Tibial nerve (tissue), 4 donors: ENCODE measurements at regions not wholly inside any gene's neighbourhood (a gene's known extent, or its start where the extent isn't known, plus 50 kb on each side); places are given as distances from the start of the nearest gene placed in this dataset.

Experiments used
- EP300 ChIP-seq, 2 donors: sonication (generic); formaldehyde crosslinking; IDR thresholded peaks; one replicate each; pipeline ENCODE4 v1.6.1; 2017; ENCODE audit warnings: antibody characterized with exemption in 2 of 2, mild to moderate bottlenecking in 1 of 2
- POLR2A ChIP-seq, 2 donors: fragments of 450-650 bp; IDR thresholded peaks; one replicate each; pipeline ENCODE4 v1.6.1; 2017; ENCODE audit warnings: antibody characterized with exemption in 2 of 2, mild to moderate bottlenecking in 2 of 2, moderate library complexity in 2 of 2
- TF ChIP-seq, protein P1 (sequence below), 5 experiments: fragments of 200-600 bp in 3 of 5; fragments of 450-650 bp in 2 of 5; sonication (generic) in 3 of 5; IDR thresholded peaks; one replicate each; pipeline ENCODE4 v1.5.1; 2016 to 2019; ENCODE audit warnings: antibody characterized with exemption in 5 of 5, mild to moderate bottlenecking in 3 of 5, moderate library complexity in 2 of 5

DNA sequence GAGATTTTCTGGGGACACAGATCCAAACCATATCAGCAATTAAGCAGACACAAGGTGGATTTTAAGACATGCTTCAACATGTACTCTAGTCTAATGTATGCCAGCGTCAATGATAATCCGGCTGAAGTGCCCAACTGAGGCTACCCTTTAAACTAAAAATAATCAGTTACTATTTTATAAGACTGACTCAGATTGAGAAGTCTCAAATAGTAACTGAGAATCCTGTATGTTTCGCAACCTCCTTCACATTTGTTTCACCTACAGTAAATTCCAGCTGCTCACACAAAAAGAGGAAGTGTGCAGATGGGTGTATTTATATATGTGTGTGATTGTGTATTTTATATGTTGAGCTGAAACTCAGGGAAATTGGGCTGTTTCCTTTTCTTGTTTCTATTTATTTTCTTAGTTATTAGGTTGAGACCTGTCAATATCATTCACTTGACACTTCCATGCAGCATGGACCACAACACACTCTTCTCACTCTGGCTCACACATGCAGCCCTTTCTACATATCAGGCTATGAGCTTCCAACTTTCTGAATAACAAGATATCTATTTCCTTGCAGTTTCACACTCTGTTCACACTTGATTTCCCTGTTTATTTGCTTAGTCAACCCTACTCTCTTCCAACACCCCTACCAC, 1224.9 kb upstream of the TMEM132C start:
- TF ChIP-seq, protein P1, sequence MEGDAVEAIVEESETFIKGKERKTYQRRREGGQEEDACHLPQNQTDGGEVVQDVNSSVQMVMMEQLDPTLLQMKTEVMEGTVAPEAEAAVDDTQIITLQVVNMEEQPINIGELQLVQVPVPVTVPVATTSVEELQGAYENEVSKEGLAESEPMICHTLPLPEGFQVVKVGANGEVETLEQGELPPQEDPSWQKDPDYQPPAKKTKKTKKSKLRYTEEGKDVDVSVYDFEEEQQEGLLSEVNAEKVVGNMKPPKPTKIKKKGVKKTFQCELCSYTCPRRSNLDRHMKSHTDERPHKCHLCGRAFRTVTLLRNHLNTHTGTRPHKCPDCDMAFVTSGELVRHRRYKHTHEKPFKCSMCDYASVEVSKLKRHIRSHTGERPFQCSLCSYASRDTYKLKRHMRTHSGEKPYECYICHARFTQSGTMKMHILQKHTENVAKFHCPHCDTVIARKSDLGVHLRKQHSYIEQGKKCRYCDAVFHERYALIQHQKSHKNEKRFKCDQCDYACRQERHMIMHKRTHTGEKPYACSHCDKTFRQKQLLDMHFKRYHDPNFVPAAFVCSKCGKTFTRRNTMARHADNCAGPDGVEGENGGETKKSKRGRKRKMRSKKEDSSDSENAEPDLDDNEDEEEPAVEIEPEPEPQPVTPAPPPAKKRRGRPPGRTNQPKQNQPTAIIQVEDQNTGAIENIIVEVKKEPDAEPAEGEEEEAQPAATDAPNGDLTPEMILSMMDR (IDR thresholded peaks at IDR 0.05): no peak
- TF ChIP-seq POLR2A (IDR thresholded peaks at IDR 0.05) (no peak), EP300 (IDR thresholded peaks at IDR 0.05) (no peak)
